Muscle layer of colon (tissue), 2 donors: ENCODE measurements at regions not wholly inside any gene's neighbourhood (a gene's known extent, or its start where the extent isn't known, plus 50 kb on each side); places are given as distances from the start of the nearest gene placed in this dataset.
"Not testable (repeated sequence)": the region's sequence is repeated elsewhere in the genome, so short reads cannot be mapped to it uniquely, and the experiment has no call there.

Experiments
- H3K27ac ChIP-seq: one replicate; pipeline ENCODE4 v1.7.0; 2013; ENCODE audit warnings: low read depth, mild to moderate bottlenecking, low read length, moderate library complexity
- H3K27me3 ChIP-seq, 2 donors: one replicate each; pipeline ENCODE4 v1.7.0; 2013; ENCODE audit warnings: low read length in 2 of 2, mild to moderate bottlenecking in 2 of 2; ENCODE audit not compliant: insufficient read depth in 2 of 2, control insufficient read depth in 1 of 2
- H3K36me3 ChIP-seq: one replicate; pipeline ENCODE4 v1.7.0; 2013; ENCODE audit warnings: mild to moderate bottlenecking, low read length; ENCODE audit not compliant: insufficient read depth
- H3K4me1 ChIP-seq: one replicate; pipeline ENCODE4 v1.7.0; 2013; ENCODE audit warnings: mild to moderate bottlenecking, low read length; ENCODE audit not compliant: insufficient read depth
- H3K4me3 ChIP-seq, 2 donors: one replicate each; pipeline ENCODE4 v1.7.0; 2013; ENCODE audit warnings: low read length in 2 of 2, low read depth in 1 of 2, mild to moderate bottlenecking in 1 of 2, moderate library complexity in 1 of 2
- H3K9ac ChIP-seq: one replicate; pipeline ENCODE4 v1.7.0; 2013; ENCODE audit warnings: low read length
- H3K9me3 ChIP-seq: one replicate; pipeline ENCODE4 v1.7.0; 2013; ENCODE audit warnings: mild to moderate bottlenecking, low read length
- donor health status: abdominal sarcoma.
- donor health status: Adenocarcinoma of cecum.

DNA sequence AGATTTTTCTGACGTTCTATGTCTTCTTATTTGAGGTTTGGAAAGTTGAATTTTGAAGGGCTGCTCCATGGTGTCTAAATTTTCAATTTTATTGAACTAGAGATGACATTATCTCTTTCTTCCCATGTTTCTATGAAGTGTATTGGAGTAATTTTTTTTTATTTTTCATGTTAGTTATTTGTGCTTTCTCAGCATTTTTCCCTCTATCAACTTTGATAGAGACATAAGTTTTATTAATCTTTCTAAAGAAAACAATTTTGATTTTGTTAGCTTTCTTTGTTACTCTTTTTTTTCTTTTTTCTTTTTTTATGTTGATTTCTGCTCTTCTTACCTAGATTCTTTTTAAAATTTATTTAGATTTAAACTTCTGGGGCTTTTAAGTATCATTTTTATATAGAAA, 1694.8 kb downstream of the PCDH9 start:
- Histone ChIP-seq H3K36me3 (no peaks in the 10 kb centered on the region), H3K9me3 (no peaks in the 10 kb centered on the region), H3K27me3 (no peaks in the 10 kb centered on the region), H3K9ac (no peak overlapping the region), H3K27ac (no peak overlapping the region), H3K4me1 (no peaks in the 10 kb centered on the region), H3K4me3 (no peak overlapping the region)

DNA sequence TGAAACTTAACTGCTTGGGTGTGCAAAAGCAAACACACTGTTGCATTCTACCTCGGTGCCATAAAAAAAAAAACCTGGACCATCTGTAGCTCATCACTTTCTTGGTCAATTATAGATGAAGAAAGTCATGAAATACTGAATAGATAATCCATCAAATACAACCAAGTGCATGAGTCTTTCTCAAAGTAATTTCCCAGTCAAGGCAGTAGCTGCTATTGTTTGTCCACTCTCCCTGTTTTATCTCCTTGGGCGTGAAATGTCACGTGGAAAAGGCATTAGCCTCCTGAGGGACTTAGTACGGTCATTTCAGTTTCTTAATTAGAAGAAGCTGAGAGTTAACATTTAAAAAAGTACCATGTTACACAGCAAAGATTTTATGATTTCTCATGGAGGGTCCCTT, 1697.9 kb downstream of the PCDH9 start:
- no peaks in the 10 kb centered on the region for H3K4me1 ChIP-seq
- no peak overlapping the region for H3K27ac ChIP-seq
- no peaks in the 10 kb centered on the region for H3K9me3 ChIP-seq
- no peak overlapping the region for H3K9ac ChIP-seq
- no peak overlapping the region for H3K4me3 ChIP-seq
- no peaks in the 10 kb centered on the region for H3K27me3 ChIP-seq
- no peaks in the 10 kb centered on the region for H3K36me3 ChIP-seq

DNA sequence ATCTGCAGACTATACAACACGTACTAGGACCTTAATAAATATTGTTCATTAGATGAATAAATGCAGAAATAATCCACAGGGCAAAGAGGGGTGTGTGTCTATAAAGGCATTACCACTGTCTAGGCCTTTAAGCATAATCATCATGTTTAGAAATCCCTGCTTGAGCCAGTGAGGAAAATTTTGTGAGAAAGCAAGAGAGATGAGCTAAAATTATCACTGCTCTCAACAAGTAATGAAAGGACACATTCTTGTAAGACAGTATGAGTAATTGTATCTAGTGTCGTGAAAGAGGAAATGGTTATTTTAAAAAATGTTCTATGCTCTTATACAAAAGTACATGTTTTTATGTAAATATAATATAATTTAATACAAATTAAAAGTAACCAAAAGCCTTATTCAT, 1699.4 kb downstream of the PCDH9 start:
- Histone ChIP-seq H3K27me3 (no peaks in the 10 kb centered on the region), H3K27ac (no peak overlapping the region), H3K4me1 (no peaks in the 10 kb centered on the region), H3K4me3 (no peak overlapping the region), H3K9me3 (no peaks in the 10 kb centered on the region), H3K9ac (no peak overlapping the region), H3K36me3 (no peaks in the 10 kb centered on the region)

DNA sequence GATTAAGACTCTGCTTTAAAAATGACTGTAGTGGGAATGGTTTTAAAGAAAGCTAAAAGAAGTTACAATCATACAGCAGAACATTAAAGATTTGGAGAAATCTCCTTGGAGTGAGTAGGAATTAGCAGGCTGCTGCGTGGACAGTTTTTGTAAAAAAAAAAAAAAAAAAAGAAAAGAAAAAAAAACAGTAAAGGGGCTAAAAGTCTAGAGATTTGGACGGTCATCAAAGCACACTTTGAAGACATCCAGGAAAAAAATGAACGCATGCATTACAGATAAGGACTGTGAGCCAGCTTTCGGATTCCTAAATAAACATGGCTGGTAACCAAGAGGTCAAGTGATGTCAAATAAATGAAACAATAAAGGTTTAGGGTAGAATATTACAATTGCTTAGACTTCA, 1700.6 kb downstream of the PCDH9 start:
- Histone ChIP-seq H3K9ac (no peak overlapping the region), H3K4me1 (no peaks in the 10 kb centered on the region), H3K9me3 (no peaks in the 10 kb centered on the region), H3K4me3 (no peak overlapping the region), H3K27me3 (no peaks in the 10 kb centered on the region), H3K27ac (no peak overlapping the region), H3K36me3 (no peaks in the 10 kb centered on the region)

DNA sequence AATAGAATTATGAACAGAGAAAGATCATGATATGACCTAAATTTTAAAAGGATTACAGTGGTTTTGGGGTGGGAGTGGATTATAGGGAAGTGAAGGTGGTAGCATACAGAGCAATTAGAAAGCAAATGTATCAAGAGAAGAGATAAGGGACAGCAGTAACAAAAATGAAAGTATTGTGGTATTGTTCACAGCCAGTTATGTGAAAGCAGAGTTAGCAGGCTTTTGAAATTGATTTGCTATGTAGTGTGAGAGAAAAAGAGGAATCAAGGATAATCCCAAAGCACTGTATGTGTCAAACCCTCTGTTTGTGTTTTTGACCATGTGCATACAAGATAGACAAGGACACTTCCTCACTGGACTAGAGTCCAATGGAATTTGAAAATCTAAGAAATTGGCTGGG, 1721.4 kb downstream of the PCDH9 start:
- Histone ChIP-seq H3K9me3 (no peaks in the 10 kb centered on the region), H3K4me3 (no peak overlapping the region), H3K27ac (no peak overlapping the region), H3K36me3 (no peaks in the 10 kb centered on the region), H3K9ac (no peak overlapping the region), H3K4me1 (no peaks in the 10 kb centered on the region), H3K27me3 (no peaks in the 10 kb centered on the region)

DNA sequence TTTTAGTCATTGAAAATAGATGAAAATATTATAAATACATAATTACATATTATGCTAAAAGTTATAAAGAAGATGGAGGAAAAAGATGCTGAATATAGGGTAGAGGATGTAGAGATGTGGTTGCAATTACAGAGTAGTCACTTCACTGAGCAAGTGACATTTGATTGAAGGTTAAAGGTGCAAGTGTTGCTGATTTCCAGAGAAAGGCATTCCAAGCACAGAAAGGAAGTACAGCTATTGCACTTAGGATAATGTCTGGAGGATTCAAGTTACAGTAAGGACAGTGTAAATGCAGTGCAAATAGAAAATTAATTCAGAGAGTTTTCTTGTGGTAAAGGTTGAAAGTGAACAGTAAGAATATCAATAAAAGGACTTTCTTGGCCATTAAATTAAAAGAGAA, 1721.8 kb downstream of the PCDH9 start:
- H3K9ac ChIP-seq, result no peak overlapping the region
- H3K9me3 ChIP-seq, result no peaks in the 10 kb centered on the region
- H3K4me3 ChIP-seq, result no peak overlapping the region
- H3K27me3 ChIP-seq, result no peaks in the 10 kb centered on the region
- no peak overlapping the region for H3K27ac ChIP-seq
- no peaks in the 10 kb centered on the region for H3K4me1 ChIP-seq
- H3K36me3 ChIP-seq, result no peaks in the 10 kb centered on the region

DNA sequence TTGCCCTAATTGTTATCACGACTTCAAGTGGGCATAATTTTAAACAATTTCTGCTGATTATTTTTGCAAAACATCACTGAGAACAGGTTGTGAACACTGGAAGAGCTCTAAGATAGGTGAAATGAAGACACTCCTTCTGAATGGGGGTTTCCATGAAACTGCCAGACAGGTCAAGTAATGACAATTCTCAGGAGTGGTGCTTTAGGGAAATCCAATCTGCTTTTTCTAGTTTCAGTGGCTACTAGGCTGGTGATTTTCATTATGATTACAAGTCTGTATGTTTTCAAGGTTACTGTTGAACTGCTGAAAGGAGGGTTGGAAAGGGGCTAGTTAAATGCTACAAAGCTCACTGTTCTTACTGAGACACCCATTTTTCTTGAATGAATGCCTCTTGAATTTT, 1724.2 kb downstream of the PCDH9 start:
- Histone ChIP-seq H3K9me3 (no peaks in the 10 kb centered on the region), H3K4me3 (no peak overlapping the region), H3K27ac (no peak overlapping the region), H3K4me1 (no peaks in the 10 kb centered on the region), H3K36me3 (no peaks in the 10 kb centered on the region), H3K9ac (no peak overlapping the region), H3K27me3 (no peaks in the 10 kb centered on the region)

DNA sequence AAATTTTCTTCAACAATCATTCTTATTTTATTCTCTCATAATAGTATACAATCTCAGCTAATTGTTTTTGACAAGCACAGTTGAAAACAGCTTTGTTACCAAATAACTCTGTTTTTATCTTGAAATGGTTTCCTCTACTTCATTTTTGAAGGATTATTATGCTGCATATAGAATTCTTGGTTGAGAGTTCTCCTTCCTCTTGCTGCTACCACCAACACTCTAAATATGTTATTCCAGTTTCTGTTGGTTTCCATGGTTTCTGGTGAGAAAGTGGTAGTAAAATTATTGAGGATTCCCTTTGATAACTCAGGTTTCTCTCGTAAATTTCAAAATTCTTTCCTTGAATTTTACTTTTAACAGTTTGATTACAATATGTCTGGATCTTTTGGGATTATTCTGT, 1725.9 kb downstream of the PCDH9 start:
- Histone ChIP-seq H3K36me3 (no peaks in the 10 kb centered on the region), H3K4me3 (no peak overlapping the region), H3K9me3 (no peaks in the 10 kb centered on the region), H3K4me1 (no peaks in the 10 kb centered on the region), H3K27me3 (no peaks in the 10 kb centered on the region), H3K9ac (no peak overlapping the region), H3K27ac (no peak overlapping the region)

DNA sequence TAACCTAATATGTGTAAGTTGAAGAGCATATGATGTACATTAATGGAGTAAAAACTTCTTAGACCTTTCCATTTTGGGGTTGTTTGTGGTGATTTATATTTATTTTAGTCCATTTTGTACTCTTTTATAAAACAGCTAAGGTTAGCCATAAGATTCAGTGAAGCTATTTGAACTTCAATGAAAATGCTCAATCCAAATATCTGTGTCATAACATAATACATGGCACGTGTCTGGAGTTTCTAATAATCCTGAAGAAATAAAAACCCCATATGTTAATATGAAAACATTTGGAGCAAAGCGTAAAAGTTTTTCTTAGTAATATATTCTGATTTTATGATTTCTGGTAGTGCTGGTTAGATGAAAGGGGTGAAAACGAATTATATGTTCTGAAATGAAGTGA, 1729.7 kb downstream of the PCDH9 start:
- Histone ChIP-seq H3K4me3 (no peak overlapping the region), H3K4me1 (no peaks in the 10 kb centered on the region), H3K9ac (no peak overlapping the region), H3K27ac (no peak overlapping the region), H3K27me3 (no peaks in the 10 kb centered on the region), H3K36me3 (no peaks in the 10 kb centered on the region), H3K9me3 (no peaks in the 10 kb centered on the region)

DNA sequence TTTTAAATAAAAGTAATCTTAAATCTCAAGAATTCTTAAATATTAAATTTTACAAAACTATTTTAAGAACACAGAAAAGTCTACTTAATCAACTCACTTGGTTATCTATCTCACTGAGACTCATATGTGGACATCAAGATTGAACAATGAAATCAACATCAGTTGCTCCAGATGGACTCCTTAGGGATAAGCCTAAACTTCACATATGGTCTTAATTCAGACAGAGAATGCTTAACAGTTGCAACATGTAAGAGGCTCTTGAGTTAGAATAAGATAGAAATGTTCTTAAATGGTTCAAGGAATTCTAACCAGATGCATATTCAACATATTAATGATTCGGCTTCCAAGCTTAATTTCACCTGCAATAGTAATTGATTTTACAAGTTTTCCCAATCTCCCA, 1730.9 kb downstream of the PCDH9 start:
- Histone ChIP-seq H3K4me1 (no peaks in the 10 kb centered on the region), H3K4me3 (no peak overlapping the region), H3K9me3 (no peaks in the 10 kb centered on the region), H3K27ac (no peak overlapping the region), H3K9ac (no peak overlapping the region), H3K27me3 (no peaks in the 10 kb centered on the region), H3K36me3 (no peaks in the 10 kb centered on the region)

DNA sequence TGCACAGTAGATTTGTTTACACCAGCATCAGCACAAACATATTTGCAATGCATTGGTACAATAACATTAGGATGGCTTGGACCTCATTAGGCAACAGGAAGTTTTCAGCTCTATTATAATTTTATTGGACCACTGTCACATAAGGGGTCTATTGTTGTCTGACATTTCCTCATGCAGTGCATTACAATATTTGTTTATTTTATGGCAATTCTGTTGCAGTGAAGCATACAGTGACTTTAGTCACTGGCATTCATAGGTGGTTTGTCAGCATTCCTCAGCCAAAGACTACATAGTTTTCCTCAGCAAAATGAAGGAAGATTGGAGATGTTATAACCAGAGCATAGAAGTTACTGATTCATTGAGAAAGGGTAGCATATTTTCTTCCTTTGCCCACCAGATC, 1732.9 kb downstream of the PCDH9 start:
- no peak overlapping the region for H3K4me3 ChIP-seq
- H3K27ac ChIP-seq, result no peak overlapping the region
- H3K9ac ChIP-seq, result no peak overlapping the region
- no peaks in the 10 kb centered on the region for H3K4me1 ChIP-seq
- H3K36me3 ChIP-seq, result no peaks in the 10 kb centered on the region
- no peaks in the 10 kb centered on the region for H3K27me3 ChIP-seq
- no peaks in the 10 kb centered on the region for H3K9me3 ChIP-seq

DNA sequence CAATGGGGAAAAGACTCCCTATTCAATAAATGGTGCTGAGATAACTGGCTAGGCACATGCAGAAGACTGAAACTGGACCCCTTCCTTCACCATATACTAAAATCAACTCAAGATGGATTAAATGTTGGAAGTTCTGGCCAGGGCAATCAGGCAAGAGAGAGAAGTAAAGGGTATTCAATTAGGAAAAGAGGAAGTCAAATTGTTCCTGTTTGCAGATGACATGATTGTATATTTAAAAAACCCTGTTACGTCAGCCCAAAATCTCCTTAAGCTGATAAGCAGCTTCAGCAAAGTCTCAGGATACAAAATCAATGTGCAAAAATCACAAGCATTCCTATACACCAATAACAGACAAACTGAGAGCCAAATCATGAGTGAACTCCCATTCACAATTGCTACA, 1739.4 kb downstream of the PCDH9 start:
- not testable (repeated sequence) for H3K9ac ChIP-seq, H3K36me3 ChIP-seq, H3K9me3 ChIP-seq, H3K4me3 ChIP-seq, H3K4me1 ChIP-seq, H3K27ac ChIP-seq, H3K27me3 ChIP-seq

DNA sequence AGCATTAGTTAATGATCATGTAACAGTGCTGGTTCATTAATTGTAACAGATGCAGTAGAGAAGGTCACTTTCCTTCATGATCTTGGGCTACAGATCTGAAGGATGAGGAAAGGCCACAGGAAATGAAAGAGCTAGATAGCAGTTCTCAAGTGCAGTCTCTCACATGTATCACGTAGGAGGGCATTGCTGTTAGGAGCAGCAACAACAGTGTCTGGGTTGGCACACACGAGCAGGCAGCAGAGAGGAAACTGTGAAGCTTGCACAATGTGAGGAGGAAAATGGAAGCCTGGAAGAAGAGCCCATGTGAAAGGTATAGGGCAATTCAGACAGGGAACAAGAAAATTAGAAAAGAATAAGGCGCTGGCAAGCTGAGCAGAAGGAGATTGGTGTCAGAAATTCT, 1741.5 kb downstream of the PCDH9 start:
- Histone ChIP-seq H3K4me3 (no peak overlapping the region), H3K36me3 (no peaks in the 10 kb centered on the region), H3K4me1 (no peaks in the 10 kb centered on the region), H3K9ac (no peak overlapping the region), H3K27ac (no peak overlapping the region), H3K9me3 (no peaks in the 10 kb centered on the region), H3K27me3 (no peaks in the 10 kb centered on the region)
